HFF-Myc (cell line): ENCODE measurements at regions not wholly inside any gene's neighbourhood (a gene's known extent, or its start where the extent isn't known, plus 50 kb on each side); places are given as distances from the start of the nearest gene placed in this dataset.

Experiments used
- DNase-seq: peaks from one replicate; pipeline ENCODE4 v3.0.0-alpha.2; 2011; ENCODE audit warnings: low read depth; ENCODE audit errors: extremely low read depth
- H3K4me3 ChIP-seq: replicated peaks from 2 replicates; pipeline ENCODE4 v1.5.1; 2011; ENCODE audit warnings: low read depth, mild to moderate bottlenecking, control low read depth, low read length
- CTCF ChIP-seq: IDR thresholded peaks from 2 replicates; pipeline ENCODE4 v1.5.1; 2012; ENCODE audit warnings: mild to moderate bottlenecking, low read depth, low read length, control low read depth; ENCODE audit errors: missing control alignments

GRCh38 chr6:19325335-19325789 lies 511.8 kb upstream of the ID4 start:
- DNase-seq: no peak
- no peak overlapping the region for H3K4me3 ChIP-seq
- TF ChIP-seq CTCF: no peak

GRCh38 chr6:19327241-19327640 lies 509.9 kb upstream of the ID4 start:
- DNase-seq: no peak
- no peak for TF ChIP-seq CTCF
- H3K4me3 ChIP-seq: no peak overlapping the region

- TF ChIP-seq CTCF: no peak
- H3K4me3 ChIP-seq: no peak overlapping the region
- DNase-seq: no peak
Observed at GRCh38 chr6:19327661-19328060, 509.5 kb upstream of the ID4 start.

GRCh38 chr6:19329078-19329477 lies 508.1 kb upstream of the ID4 start:
- no peak for TF ChIP-seq CTCF
- no peak for DNase-seq
- H3K4me3 ChIP-seq: no peak overlapping the region

- no peak overlapping the region for H3K4me3 ChIP-seq
- TF ChIP-seq CTCF: no peak
- no peak for DNase-seq
Observed at GRCh38 chr6:19331089-19331488, 506.1 kb upstream of the ID4 start.

GRCh38 chr6:19332806-19333460 lies 504.2 kb upstream of the ID4 start:
- no peak for TF ChIP-seq CTCF
- no peak overlapping the region for H3K4me3 ChIP-seq
- no peak for DNase-seq

- TF ChIP-seq CTCF: no peak
- no peak overlapping the region for H3K4me3 ChIP-seq
- DNase-seq: no peak
Observed at GRCh38 chr6:19333936-19334335, 503.2 kb upstream of the ID4 start.
